HG03280 (cell line): ENCODE measurements at regions not wholly inside any gene's neighbourhood (a gene's known extent, or its start where the extent isn't known, plus 50 kb on each side); places are given as distances from the start of the nearest gene placed in this dataset.

Source experiments
- ATAC-seq: cut with Tn5 transposase; IDR thresholded peaks from one replicate; pipeline ENCODE4 v1.9.1; 2021; ENCODE audit warnings: mild to moderate bottlenecking, moderate library complexity; ENCODE audit not compliant: unreplicated experiment

DNA sequence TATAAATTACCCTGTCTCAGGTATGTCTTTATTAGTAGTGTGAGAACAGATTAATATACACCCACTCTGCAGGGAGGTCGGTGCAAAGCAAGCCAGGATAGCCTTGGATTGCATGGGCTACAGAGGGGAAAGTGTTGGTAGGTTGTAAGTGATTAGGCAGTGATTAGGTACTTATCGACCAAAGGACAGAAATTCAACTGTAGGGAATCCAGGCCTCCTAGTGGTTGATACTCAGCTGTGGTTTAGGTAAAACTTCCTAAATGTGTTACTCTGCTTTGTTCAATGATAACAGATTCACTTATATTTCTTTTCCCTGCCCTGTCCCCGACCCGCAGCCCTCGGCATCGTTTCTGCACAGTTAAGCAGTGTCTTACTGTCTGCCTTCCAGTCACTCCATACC, 444.0 kb downstream of the FIGN start:
- ATAC-seq = no peak

DNA sequence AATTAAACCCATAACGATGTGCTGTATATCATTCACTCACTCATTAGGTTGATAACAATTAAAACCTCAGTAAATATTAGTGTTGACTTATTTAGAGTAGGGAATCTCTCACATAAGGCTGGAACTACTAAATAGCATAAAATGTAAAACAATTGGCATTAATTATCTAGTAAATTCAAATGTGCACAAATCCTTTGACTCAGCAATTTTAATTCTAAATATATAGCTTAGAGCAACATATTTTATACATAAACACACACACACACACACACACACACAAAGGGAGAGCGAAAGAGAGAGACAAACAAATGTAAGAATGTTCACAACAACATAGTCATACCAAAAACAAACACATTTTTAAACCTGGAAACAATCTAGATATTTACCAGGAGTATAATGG, 443.1 kb upstream of the KCNH7 start:
- ATAC-seq = no peak

DNA sequence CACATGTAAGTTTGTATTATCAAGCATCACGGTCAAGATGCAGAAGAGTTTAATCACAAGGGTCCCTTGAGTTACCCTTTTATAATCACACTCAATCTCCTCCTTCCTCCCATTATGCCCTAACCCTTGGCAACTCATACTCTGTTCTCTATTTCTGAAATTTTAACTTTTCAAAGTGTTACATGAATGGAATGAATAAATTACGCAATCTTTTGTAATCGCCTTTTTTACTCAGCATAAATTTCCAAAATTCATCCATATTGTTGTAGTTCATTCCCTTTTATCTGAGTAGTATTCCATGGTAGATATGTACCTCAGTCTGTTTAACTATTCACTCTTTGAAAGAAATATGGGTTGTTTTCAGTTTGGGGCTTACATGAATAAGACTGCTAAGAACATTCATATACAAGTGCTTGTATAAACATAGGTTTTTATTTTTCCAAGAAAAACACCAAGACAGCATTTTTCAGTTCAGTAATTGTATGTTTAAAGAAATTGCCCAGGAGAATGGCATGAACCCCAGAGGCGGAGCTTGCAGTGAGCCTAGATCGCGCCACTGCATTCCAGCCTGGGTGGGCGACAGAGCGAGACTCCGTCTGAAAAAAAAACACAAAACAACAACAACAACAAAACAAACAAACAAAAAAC, 430.9 kb upstream of the KCNH7 start:
- ATAC-seq = no peak

DNA sequence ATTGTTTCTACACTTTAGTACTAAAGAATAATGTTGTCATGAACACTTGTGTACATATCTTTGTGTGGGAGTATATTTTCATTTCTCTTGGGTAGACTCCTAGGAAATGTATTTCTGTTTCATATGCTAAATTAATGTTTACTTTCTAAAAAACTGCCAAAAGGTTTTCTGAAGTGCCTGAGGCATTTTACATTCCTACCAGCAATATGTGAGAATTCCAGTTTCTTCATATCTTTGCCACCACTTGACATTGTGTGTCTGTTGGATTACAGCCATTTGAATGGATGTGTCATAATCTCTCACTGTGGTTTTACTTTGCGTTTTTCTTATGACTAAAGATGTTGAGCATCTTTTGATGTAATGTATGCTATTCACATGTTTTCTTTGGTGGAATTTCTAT, 428.2 kb upstream of the KCNH7 start:
- no peak for ATAC-seq

DNA sequence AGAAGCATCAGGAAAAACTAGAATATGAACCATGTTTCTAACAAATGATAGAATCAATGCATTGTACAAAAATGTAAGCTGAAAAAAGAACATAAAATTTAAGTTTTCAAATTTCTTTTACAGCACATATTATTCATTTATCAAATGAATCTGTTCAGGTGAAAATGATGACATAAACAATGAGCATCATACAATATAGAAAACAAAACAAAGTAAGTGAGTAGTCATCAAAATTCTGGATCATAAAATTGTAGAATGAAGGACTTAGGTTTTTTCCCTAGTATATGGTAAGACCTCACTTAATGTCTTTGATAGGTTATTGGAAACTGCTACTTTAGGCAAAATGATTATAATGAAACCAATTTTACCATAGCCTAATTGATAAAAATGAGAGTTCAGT, 427.0 kb upstream of the KCNH7 start:
- no peak for ATAC-seq

DNA sequence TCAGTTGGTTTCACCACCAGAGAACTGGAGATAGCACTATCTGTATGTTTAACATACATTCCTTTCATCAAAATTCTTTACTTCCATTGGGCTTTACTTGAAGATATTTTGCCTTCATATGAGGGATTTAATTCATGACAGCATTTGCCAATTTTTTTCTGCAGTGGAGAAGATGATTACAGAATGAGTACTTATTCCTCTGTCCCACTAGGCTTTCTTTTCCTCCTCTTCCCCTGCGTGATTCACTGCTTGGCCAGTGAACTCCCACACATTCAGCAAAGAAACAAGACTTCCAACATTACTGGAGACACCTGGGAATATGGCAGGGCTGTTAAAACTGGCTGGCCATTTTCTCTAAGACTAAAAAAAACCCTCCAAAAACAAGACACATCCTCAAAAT, 425.8 kb upstream of the KCNH7 start:
- no peak for ATAC-seq

DNA sequence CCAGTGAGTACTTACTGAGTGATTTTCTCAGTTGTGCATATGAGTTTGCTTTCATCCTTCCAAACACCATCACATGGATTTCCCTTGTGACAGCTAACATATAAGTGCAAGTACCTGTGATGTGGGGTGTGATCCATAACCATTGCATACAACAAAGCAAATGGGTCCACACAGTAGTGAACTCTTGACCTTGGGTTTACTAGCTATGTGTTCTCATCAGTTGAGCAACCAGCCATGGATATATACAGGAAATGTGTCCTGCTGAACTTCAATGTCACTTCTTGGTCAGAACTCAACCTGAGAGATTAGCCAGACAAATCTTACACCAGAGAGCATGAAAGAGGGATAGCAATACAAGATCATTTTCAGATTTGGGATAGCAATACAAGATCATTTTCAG, 420.9 kb upstream of the KCNH7 start:
- no peak for ATAC-seq

DNA sequence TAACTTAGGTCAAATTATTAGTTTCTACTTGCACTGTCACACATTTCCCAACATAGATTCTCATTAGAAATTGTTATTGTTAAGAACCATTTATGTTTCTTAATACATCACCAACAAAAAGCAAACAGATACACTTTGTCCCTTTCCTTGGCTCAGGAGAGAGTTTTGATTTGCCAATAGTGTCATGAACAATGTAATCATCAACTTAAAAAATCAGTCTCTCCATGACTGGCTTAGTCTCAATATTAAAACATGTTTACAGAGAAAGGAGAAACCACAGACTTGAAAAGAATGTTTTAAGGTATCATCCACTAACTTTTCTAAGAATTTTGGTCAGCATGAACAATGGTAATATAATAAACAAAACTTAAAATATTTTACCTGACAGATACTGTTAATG, 416.5 kb upstream of the KCNH7 start:
- no peak for ATAC-seq

DNA sequence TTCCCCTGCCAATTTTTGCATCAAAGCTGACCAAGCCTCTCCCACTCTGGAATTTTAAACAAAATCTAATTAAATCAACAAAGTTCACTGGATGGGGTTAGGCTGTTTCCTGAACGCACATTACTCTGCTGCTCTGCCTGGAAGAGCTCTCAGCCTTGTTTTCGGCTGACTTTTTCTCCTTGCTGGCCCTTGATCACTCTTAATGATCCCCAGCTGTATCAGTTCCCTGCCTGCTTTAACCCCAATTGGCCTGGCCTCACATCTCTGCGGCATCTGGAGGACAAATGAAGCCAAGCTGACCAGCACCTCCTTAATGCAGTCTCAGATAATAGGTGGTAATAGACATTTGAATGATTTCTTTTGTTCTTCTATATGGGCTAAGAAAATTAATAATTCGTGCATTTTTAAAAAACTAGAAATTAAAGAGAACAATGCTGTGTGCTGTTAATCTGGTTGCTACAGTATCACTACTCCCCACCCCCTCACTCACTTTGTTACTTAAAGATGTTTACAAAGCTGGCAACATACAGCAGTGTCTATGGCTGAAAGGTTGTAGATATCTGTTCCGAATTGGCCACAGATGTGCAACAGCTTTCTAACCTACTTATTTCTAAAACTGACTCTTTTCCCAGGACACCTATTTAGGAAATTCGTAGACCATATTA, 415.2 kb upstream of the KCNH7 start:
- ATAC-seq = no peak

DNA sequence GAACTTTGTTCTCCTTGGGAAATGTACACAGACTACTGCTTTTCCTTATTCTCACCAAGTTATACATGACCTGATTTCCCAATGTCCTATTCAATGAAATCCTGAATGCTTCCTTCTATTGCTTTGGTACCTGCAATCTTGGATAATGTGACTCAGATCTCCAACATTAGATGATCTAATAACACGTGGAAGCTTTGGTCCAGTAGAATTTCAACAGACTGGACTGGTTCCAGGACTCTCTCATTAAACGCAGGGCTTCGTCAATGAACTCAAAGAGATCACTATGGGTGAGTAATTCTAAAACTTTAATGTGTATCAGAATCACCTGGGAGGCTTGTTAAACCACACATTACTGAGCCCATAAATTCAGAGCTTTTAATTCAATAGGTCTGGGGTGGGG, 413.6 kb upstream of the KCNH7 start:
- ATAC-seq = no peak

DNA sequence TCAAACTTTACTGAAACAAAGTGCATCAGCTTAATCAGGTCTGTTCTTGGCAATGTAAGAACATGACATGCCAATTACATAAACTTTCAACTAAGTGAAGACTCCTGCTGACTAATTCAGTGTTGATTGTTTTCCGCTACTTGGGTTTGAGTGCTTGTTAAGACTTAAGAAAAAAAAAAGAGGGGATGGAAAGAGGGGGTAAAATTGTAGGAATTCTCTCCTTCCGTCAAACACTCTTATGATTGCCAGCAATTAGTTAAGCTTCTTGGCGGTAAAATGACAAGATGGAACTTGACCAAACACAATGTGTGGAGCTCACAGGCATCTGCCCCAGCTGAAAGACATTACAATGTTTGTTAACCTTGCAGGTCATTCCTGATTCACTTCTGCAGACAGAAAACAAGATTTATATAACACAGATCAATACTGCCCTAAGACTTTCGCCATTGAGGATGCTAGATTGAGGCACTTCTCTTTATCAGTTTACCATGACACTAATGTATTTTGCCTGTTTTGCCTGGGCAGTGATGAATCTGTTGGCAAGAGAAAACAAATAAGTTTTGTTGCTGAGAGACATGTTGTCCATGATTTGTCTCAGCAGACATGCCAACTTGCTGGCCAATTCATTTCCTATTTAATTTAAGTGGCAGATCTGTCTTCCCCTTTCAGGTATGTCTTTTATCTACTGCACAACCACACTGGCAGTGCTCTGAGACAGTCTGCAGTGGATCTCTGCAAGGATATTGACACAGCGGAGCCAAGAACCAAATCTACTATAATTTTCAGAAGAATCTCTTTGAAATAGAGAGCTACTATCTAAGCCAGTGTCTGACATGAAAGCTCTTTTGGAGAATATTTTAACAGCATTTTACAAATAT, 410.0 kb upstream of the KCNH7 start:
- no peak for ATAC-seq

DNA sequence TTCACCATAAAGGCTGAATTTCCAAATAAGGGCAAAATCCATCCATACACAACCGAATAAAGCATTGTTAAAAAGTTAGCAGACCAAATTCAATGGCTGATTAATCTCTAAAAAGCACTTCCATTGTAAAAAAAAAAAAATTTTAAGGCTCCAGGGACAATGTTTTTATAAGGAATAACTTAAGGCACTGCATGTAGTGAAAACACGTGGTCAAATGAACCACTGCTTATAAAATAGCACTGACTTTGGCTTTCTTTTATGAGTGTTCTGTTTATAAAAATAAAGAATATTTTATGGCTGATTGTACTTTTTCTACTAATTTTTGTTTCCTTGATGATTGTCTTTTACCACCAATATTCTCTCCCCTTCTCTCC, 409.3 kb upstream of the KCNH7 start:
- no peak for ATAC-seq

DNA sequence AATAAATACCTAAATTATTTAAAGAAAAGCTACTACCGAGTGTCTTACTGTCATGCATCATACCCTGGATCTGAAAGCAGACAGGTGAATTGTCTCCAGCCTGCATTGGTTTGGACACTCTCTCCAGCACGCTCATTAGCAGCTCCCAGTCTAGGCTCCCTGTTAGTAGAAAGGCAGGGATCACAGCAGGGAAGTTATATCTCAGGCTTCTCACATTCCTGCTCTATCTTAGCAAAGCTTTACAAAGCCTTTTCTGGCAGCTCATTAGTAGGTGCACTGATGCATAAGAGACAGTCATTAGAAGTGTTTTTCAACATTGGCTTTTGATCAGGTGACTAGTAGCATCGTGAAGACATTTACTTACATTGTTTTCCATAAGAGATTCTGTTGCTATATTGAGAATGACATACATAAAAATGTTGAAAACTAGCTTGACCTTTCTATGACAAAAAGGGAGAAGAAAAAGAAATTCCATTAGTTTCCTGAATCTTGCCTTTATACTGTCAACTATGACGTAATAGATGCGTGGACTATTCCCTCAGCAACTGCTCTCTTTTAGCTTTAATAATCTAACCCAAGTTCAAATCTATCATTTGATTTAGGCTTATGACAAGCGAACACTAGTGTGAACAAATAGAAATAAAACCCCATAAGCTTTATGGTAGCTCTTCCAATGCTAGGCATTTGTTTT, 408.7 kb upstream of the KCNH7 start:
- ATAC-seq = no peak

DNA sequence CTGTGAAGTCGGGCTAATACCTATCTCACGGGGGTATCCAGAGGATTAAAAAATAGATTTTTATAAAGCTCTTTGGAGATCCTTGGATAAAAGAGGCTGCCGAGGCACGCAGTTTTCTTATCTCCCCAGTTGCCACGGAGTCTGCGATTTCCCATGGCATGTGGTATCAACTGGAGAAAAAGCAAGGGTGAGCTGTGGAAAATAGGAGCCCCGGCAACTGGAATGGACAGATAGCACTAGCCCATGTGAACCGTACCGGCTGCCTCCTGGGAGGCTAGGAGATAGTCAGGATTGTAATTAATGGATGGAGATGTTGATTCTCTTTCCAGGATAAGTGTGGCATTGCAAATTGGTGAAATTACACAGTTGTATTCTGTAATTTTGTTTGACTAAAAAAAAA, 407.6 kb upstream of the KCNH7 start:
- no peak for ATAC-seq

DNA sequence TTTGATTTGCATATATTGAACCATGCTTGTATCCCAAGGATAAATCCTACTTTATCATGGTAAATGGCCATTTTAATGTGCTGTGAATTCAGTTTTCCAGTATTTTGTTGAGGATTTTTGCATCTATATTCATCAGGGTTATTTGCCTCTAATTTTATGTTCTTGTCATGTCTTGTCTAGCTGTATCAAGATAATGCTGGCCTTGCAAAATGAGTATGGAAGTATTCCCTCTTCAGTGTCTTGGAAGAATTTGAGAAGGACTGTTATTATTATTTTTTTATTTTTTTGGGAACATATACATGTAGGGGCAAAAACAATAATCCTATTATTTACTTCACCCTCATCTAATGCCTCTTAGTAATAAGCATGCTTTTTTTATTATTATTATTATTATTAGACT, 398.0 kb upstream of the KCNH7 start:
- no peak for ATAC-seq

DNA sequence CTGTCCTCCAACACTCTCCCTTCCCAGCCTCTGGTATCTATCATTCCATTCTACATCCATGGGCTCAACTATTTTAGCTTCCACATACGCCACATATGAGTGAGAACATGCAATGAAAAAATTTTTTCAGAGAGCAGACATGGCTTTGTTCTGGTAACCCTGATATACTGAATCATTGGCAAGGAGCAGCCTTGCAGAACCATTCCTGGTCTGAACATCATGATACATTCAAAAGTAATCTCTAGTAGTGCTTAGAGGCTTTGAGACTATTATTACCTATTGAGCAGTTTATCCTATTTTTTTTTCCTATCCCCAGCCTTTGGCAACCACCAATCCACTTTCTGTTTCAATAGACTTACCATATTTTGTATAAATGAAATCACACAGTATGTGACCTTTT, 393.1 kb upstream of the KCNH7 start:
- no peak for ATAC-seq

DNA sequence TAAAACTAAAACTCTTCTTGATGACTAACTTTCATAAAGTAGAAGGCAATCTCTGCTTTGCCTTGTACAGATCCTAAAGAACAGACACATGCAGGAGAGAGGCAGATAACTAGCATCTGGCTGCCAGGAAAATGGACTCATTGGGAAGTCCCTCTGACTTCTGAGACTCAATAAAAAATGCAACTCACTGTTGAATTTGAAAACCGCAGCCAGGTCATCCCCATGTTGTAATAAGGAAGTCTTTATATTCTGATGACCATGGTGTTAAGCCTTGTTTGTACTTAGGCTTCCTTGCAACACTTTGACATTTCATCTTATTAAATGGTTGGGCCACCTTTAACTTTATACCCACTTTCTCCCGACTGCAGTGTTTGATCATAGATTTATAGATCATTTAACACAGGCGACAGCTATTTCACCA, 375.1 kb upstream of the KCNH7 start:
- ATAC-seq = no peak

DNA sequence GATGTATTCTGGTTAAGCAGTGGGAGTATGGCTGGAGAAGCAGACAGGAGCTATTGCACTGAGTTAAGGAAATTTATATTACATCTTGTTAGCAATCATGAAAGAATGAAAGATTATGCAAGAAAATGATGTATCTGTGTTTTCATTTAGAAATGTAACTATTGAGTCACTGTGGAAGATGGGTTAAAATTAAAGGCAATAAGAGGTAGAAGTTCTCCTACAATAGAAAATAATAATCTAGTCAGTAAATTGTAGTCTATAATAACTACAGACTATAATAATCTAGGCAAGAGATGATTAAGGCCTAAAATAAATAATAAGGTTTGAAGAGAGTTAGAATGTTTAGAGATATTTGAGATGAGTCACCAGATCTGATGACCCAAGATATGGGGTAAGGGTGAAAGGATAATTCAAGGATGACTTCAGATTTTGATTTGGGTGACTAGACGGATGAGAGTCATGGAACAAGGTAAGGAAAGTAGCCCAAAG, 371.9 kb upstream of the KCNH7 start:
- ATAC-seq = no peak

DNA sequence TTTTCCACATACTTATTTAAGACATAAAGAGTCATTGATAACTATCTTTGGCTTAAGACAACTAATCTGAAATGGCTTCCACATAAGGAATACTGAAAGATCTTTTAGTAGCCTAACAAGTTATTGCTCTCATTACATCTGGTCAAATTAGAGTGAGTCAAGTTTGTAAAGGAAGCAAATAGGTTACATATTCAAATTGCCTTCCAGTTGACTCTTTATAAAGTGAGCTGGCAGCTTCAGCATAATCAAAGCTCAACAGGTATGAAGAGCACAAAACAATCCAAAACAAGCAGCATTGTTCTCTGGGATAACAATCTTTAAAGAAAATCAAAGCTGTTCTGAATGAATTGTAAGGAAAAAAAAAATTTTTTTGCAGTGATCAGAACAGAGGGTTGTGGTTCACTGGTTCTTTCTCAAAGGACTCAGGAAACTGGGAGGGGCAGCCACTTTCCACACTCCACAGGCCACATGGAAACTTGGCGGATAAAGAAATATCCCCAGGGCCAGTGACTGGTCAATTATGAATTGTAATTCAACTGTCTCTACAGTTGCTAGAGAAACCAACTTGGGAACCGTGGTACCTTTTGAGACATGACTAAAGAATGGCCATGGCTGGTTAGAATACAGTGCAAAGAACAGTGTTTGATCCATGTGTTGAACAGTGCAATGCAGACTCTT, 369.3 kb upstream of the KCNH7 start:
- no peak for ATAC-seq

DNA sequence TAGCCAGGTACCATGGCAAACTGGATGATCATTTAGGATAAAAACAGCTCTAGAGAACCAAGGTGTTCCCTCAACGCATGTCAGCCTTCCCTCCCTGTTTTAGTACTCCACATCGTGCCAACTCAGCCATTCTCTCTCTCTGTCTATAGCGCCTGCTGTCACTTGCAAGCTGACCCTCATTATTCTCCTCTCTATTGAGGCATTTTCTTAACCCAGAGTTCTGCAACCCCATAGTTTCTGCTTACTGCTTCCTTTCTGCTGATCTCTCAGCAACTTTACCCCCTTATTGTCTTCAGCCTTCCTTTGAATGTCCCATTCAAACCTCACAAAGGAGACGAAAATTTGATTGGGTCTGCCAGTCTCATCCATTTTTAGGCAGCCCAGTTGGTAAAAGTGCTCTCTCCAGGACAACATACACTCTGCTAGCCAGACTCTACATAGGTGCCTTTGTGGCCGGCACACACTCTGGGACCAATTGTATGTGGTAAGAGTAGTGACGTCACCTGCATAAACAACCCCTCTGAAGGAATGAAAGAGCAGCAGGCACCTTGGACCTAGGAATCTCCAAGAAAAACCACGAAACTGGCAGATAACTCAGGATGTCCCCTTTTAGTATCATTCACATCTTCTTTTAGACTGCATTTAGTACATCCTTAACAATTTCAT, 367.2 kb upstream of the KCNH7 start:
- ATAC-seq = no peak
